CD4-positive, alpha-beta T cell (primary cell): ENCODE measurements at regions not wholly inside any gene's neighbourhood (a gene's known extent, or its start where the extent isn't known, plus 50 kb on each side); places are given as distances from the start of the nearest gene placed in this dataset.

Experiments used
- ATAC-seq: fragments of 200-7000 bp; cut with Tn5 transposase; one replicate; pipeline ENCODE4 v1.10.0; 2022; ENCODE audit warnings: mild to moderate bottlenecking; ENCODE audit not compliant: poor library complexity
- CTCF ChIA-PET: fragments of 350-600 bp; sonication (Branson Sonifier 250); formaldehyde crosslinking; loops from one replicate; lab custom pipeline; 2021; ENCODE audit warnings: antibody characterized with exemption, inconsistent platforms; lab: Charles Lee
- POLR2A ChIA-PET: fragments of 350-600 bp; sonication (Branson Sonifier 250); formaldehyde crosslinking; loops from one replicate; lab custom pipeline; 2021; ENCODE audit warnings: antibody characterized with exemption, inconsistent platforms; lab: Charles Lee
- DNase-seq, 14 experiments: peaks; one replicate each; pipeline ENCODE4 v3.0.0-alpha.2; 2013 to 2020; ENCODE audit warnings: mixed read lengths in 2 of 14
- H3K27ac ChIP-seq, 2 donors: one replicate each; pipeline versions ENCODE4 v1.5.1 to v1.7.0; 2013; ENCODE audit warnings: low read length in 2 of 2, low read depth in 1 of 2, mild to moderate bottlenecking in 1 of 2
- H3K27me3 ChIP-seq, 2 experiments: 1 replicate in 1 of 2; 2 replicates in 1 of 2; pipeline versions ENCODE4 v1.6.1 to v1.7.0; 2013; ENCODE audit warnings: low read length in 2 of 2, control low read depth in 1 of 2, mild to moderate bottlenecking in 1 of 2, moderate library complexity in 1 of 2; ENCODE audit not compliant: insufficient read depth in 2 of 2, control insufficient read depth in 1 of 2
- H3K36me3 ChIP-seq: one replicate; pipeline ENCODE4 v1.6.1; 2013; ENCODE audit warnings: low read length, control low read depth; ENCODE audit not compliant: insufficient read depth
- H3K4me1 ChIP-seq: one replicate; pipeline ENCODE4 v1.6.1; 2013; ENCODE audit warnings: low read length, control low read depth; ENCODE audit not compliant: insufficient read depth
- H3K4me3 ChIP-seq: one replicate; pipeline ENCODE4 v1.5.1; 2013; ENCODE audit warnings: mild to moderate bottlenecking, low read length, moderate library complexity
- H3K9me3 ChIP-seq, 2 experiments: 1 replicate in 1 of 2; 2 replicates in 1 of 2; pipeline versions ENCODE4 v1.6.1 to v1.7.0; 2013; ENCODE audit warnings: low read length in 2 of 2, mild to moderate bottlenecking in 2 of 2, control low read depth in 1 of 2, moderate library complexity in 1 of 2; ENCODE audit not compliant: control insufficient read depth in 1 of 2, insufficient read depth in 1 of 2
- H3K27ac Mint-ChIP-seq: one replicate; pipeline ENCODE4 v1.8.0; 2020; ENCODE audit warnings: mixed read lengths
- H3K27me3 Mint-ChIP-seq: one replicate; pipeline ENCODE4 v1.8.0; 2021; ENCODE audit warnings: mixed read lengths
- H3K36me3 Mint-ChIP-seq: one replicate; pipeline ENCODE4 v1.8.0; 2021; ENCODE audit warnings: low read depth, mixed read lengths
- H3K4me1 Mint-ChIP-seq: one replicate; pipeline ENCODE4 v1.8.0; 2021; ENCODE audit warnings: low read depth, mixed read lengths
- H3K4me3 Mint-ChIP-seq: one replicate; pipeline ENCODE4 v1.8.0; 2020; ENCODE audit warnings: mild to moderate bottlenecking, mixed read lengths
- H3K9me3 Mint-ChIP-seq: one replicate; pipeline ENCODE4 v1.8.0; 2020; ENCODE audit warnings: mixed read lengths
- intact Hi-C, 2 experiments: fragments of 100-400 bp; cut with DNase I in 1 of 2; cut with micrococcal nuclease in 1 of 2; formaldehyde crosslinking; loops; one replicate each; pipeline versions ENCODE4 v1.15.1 to v1.9.0; 2023 to 2025; cut with DNase I, micrococcal nuclease
- TF ChIP-seq, protein P1 (sequence below): fragments of 200-600 bp; IDR thresholded peaks from one replicate; pipeline ENCODE4 v1.8.0; 2022; ENCODE audit warnings: antibody characterized with exemption, mild to moderate bottlenecking

DNA sequence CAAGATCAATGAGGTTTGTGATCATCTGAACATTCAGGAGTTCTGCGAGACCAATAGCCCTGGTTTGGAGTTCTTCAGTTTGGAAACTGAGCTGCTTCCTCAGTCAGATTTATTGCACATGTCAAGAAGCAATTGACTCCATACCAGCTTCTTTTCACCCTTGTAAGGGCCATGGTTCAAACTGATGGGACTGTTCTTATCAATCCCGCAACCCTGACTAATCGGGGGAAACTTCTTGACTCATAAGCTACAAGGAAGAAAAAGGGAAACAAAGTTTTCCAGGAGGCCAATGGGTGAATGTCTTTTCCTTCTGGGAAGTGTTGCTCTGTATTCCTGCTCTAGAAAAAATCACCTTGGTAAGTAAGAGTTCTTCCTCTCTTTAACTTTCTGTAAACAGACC, 187.9 kb downstream of the MIS18A start:
- ATAC-seq (no peak), DNase-seq (no peak)
- Histone ChIP-seq H3K4me1 (no peaks in the 10 kb centered on the region), H3K27ac (no peak overlapping the region), H3K9me3 (peaks cover 0 to 9% of the 10 kb centered on the region in 2 experiments), H3K4me3 (no peak overlapping the region), H3K36me3 (no peaks in the 10 kb centered on the region), H3K27me3 (peaks cover 0 to 2% of the 10 kb centered on the region in 2 experiments)
- Mint-ChIP-seq H3K27me3 (peaks cover 29% of the 10 kb centered on the region), H3K36me3 (no peaks in the 10 kb centered on the region), H3K4me3 (no peak overlapping the region), H3K27ac (no peak overlapping the region), H3K4me1 (no peaks in the 10 kb centered on the region), H3K9me3 (no peaks in the 10 kb centered on the region)
- POLR2A ChIA-PET, result no interaction called here
- intact Hi-C loops, result no loop called here
- TF ChIP-seq, protein P1, sequence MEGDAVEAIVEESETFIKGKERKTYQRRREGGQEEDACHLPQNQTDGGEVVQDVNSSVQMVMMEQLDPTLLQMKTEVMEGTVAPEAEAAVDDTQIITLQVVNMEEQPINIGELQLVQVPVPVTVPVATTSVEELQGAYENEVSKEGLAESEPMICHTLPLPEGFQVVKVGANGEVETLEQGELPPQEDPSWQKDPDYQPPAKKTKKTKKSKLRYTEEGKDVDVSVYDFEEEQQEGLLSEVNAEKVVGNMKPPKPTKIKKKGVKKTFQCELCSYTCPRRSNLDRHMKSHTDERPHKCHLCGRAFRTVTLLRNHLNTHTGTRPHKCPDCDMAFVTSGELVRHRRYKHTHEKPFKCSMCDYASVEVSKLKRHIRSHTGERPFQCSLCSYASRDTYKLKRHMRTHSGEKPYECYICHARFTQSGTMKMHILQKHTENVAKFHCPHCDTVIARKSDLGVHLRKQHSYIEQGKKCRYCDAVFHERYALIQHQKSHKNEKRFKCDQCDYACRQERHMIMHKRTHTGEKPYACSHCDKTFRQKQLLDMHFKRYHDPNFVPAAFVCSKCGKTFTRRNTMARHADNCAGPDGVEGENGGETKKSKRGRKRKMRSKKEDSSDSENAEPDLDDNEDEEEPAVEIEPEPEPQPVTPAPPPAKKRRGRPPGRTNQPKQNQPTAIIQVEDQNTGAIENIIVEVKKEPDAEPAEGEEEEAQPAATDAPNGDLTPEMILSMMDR, result no peak
- CTCF ChIA-PET, result no interaction called here

DNA sequence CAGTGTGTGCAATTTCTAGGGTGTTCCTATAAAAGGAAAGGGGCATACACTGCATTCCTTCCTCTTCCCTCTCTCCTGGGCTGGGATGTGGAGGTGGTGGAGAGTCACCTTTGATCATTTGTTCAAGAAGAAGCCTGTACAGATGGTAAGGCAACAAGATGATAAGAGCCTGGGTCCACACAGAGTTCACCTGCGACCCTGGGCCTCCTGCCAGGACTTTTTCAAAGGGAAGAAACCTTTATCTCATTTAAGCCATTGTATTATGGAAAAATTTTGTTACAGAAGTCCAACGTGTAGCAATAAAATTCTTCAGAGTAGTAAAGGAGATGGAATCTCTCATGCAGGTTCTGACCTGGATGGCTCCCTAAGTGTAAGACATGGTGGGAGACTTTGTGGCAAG, 189.1 kb downstream of the MIS18A start:
- CTCF ChIA-PET, result no interaction called here

GRCh38 chr21:32088471-32088870, 190.4 kb downstream of the MIS18A start:
- Histone ChIP-seq H3K4me1 (no peaks in the 10 kb centered on the region), H3K27ac (no peak overlapping the region), H3K4me3 (no peak overlapping the region), H3K27me3 (no peaks in the 10 kb centered on the region), H3K36me3 (no peaks in the 10 kb centered on the region), H3K9me3 (peaks cover 0 to 2% of the 10 kb centered on the region in 2 experiments)
- no peak overlapping the region for H3K27ac Mint-ChIP-seq
- TF ChIP-seq, protein P1, result no peak
- CTCF ChIA-PET, result no interaction called here
- ATAC-seq (no peak), DNase-seq (no peak)
- no peak overlapping the region for H3K4me3 Mint-ChIP-seq
- intact Hi-C loops, result no loop called here
- H3K36me3 Mint-ChIP-seq, result no peaks in the 10 kb centered on the region
- POLR2A ChIA-PET, result no interaction called here
- no peaks in the 10 kb centered on the region for H3K4me1 Mint-ChIP-seq
- H3K9me3 Mint-ChIP-seq, result no peaks in the 10 kb centered on the region
- peaks cover 18% of the 10 kb centered on the region for H3K27me3 Mint-ChIP-seq

More for the DNA sequence above, 189.1 kb downstream of the MIS18A start:
- ATAC-seq (no peak), DNase-seq (no peak)
- Mint-ChIP-seq H3K9me3 (no peaks in the 10 kb centered on the region), H3K27me3 (peaks cover 23% of the 10 kb centered on the region), H3K27ac (no peak overlapping the region), H3K4me3 (no peak overlapping the region), H3K36me3 (no peaks in the 10 kb centered on the region), H3K4me1 (no peaks in the 10 kb centered on the region)
- Histone ChIP-seq H3K27ac (no peak overlapping the region), H3K4me1 (no peaks in the 10 kb centered on the region), H3K4me3 (no peak overlapping the region), H3K27me3 (peaks cover 0 to 2% of the 10 kb centered on the region in 2 experiments), H3K36me3 (no peaks in the 10 kb centered on the region), H3K9me3 (peaks cover 0 to 9% of the 10 kb centered on the region in 2 experiments)
- TF ChIP-seq, protein P1, result no peak
- POLR2A ChIA-PET, result no interaction called here
- intact Hi-C loops, result no loop called here
